CD4-positive, alpha-beta T cell treated with Interleukin-4 for 1 hour (primary cell): ENCODE measurements at regions not wholly inside any gene's neighbourhood (a gene's known extent, or its start where the extent isn't known, plus 50 kb on each side); places are given as distances from the start of the nearest gene placed in this dataset.

Experiments used
- DNase-seq, 2 donors: peaks; one replicate each; pipeline ENCODE4 v3.0.0-alpha.2; 2020 to 2022

GRCh38 chr4:15341733-15342300 lies 86.0 kb upstream of the C1QTNF7 start:
- DNase-seq = no peak

- no peak for DNase-seq
Observed at GRCh38 chr4:15343000-15343399, 84.8 kb upstream of the C1QTNF7 start.

- no peak for DNase-seq
Observed at GRCh38 chr4:15343581-15343980, 84.3 kb upstream of the C1QTNF7 start.

GRCh38 chr4:15344041-15344440 lies 83.8 kb upstream of the C1QTNF7 start:
- DNase-seq = no peak

- DNase-seq = no peak
Observed at GRCh38 chr4:15345134-15345533, 82.7 kb upstream of the C1QTNF7 start.

- no peak for DNase-seq
Observed at GRCh38 chr4:15348236-15348635, 79.6 kb upstream of the C1QTNF7 start.

GRCh38 chr4:15348695-15349094 lies 79.1 kb upstream of the C1QTNF7 start:
- DNase-seq = no peak

GRCh38 chr4:15349531-15349935 lies 78.3 kb upstream of the C1QTNF7 start:
- DNase-seq = no peak

GRCh38 chr4:15349965-15350364 lies 77.9 kb upstream of the C1QTNF7 start:
- DNase-seq = no peak

- no peak for DNase-seq
Observed at GRCh38 chr4:15352524-15352923, 75.3 kb upstream of the C1QTNF7 start.

- DNase-seq = no peak
Observed at GRCh38 chr4:15353207-15353606, 74.6 kb upstream of the C1QTNF7 start.

- DNase-seq = no peak
Observed at GRCh38 chr4:15354371-15355297, 73.2 kb upstream of the C1QTNF7 start.

GRCh38 chr4:15361529-15361928 lies 66.3 kb upstream of the C1QTNF7 start:
- DNase-seq = no peak

- no peak for DNase-seq
Observed at GRCh38 chr4:15362541-15362940, 65.3 kb upstream of the C1QTNF7 start.

GRCh38 chr4:15364183-15364582 lies 63.6 kb upstream of the C1QTNF7 start:
- DNase-seq = no peak

GRCh38 chr4:15365641-15366040 lies 62.2 kb upstream of the C1QTNF7 start:
- no peak for DNase-seq

- no peak for DNase-seq
Observed at GRCh38 chr4:15366721-15367120, 61.1 kb upstream of the C1QTNF7 start.

GRCh38 chr4:15368856-15369255 lies 59.0 kb upstream of the C1QTNF7 start:
- no peak for DNase-seq

- DNase-seq = no peak
Observed at GRCh38 chr4:15370296-15370695, 57.5 kb upstream of the C1QTNF7 start.

- no peak for DNase-seq
Observed at GRCh38 chr4:15373363-15373762, 54.5 kb upstream of the C1QTNF7 start.

GRCh38 chr4:15374656-15375055 lies 53.2 kb upstream of the C1QTNF7 start:
- no peak for DNase-seq

GRCh38 chr4:15375667-15376066 lies 52.2 kb upstream of the C1QTNF7 start:
- DNase-seq = no peak

- no peak for DNase-seq
Observed at GRCh38 chr4:15376145-15376544, 51.7 kb upstream of the C1QTNF7 start.

GRCh38 chr4:15376594-15376993 lies 51.2 kb upstream of the C1QTNF7 start:
- no peak for DNase-seq
